Caco-2 (cell line): ENCODE measurements at regions not wholly inside any gene's neighbourhood (a gene's known extent, or its start where the extent isn't known, plus 50 kb on each side); places are given as distances from the start of the nearest gene placed in this dataset.

ENCODE experiments used
- BruUV-seq: library from RNA; stranded (reverse); fragments of 400-500 nt; replicated peaks from 2 replicates; lab custom pipeline; 2021; lab: Mats Ljungman, UMichigan
- CTCF ChIA-PET: fragments of 300-600 bp; sonication (Branson Sonifier 250); formaldehyde crosslinking; loops from one replicate; lab custom pipeline; 2022; ENCODE audit warnings: antibody characterized with exemption; lab: Charles Lee
- POLR2A ChIA-PET: fragments of 300-600 bp; sonication (Branson Sonifier 250); formaldehyde crosslinking; loops from one replicate; lab custom pipeline; 2022; ENCODE audit warnings: antibody characterized with exemption; lab: Charles Lee
- DNase-seq, 2 experiments: peaks; one replicate each; pipeline versions ENCODE4 v3.0.0 to v3.0.0-alpha.2; 2020 to 2022
- H3K27me3 ChIP-seq: replicated peaks from 2 replicates; pipeline ENCODE4 v1.6.0; 2011; ENCODE audit warnings: low read length; ENCODE audit not compliant: control insufficient read depth, insufficient read depth
- H3K36me3 ChIP-seq: 2 replicates; pipeline ENCODE4 v1.5.1; 2011; ENCODE audit warnings: low read length; ENCODE audit not compliant: control insufficient read depth, insufficient read depth
- H3K4me1 ChIP-seq: fragments of 250-450 bp; sonication (Bioruptor Pico); 2 replicates; pipeline ENCODE4 v1.5.1; 2020; ENCODE audit warnings: mild to moderate bottlenecking
- H3K4me3 ChIP-seq: 2 replicates; pipeline ENCODE4 v1.5.1; 2011; ENCODE audit warnings: low read depth, mild to moderate bottlenecking, control low read depth, low read length
- H3K9me3 ChIP-seq: fragments of 250-450 bp; sonication (Bioruptor Pico); 2 replicates; pipeline ENCODE4 v1.5.1; 2020; ENCODE audit warnings: mild to moderate bottlenecking, moderate library complexity
- H3K27ac Mint-ChIP-seq: one replicate; pipeline ENCODE4 v1.8.0; 2022; ENCODE audit warnings: mixed read lengths; ENCODE audit not compliant: unreplicated experiment
- H3K27me3 Mint-ChIP-seq: one replicate; pipeline ENCODE4 v1.8.0; 2022; ENCODE audit warnings: mixed read lengths; ENCODE audit not compliant: insufficient read depth, unreplicated experiment
- H3K36me3 Mint-ChIP-seq: one replicate; pipeline ENCODE4 v1.8.0; 2022; ENCODE audit warnings: mild to moderate bottlenecking, mixed read lengths; ENCODE audit not compliant: insufficient read depth, unreplicated experiment
- H3K4me1 Mint-ChIP-seq: one replicate; pipeline ENCODE4 v1.8.0; 2022; ENCODE audit warnings: low read depth, mixed read lengths; ENCODE audit not compliant: unreplicated experiment
- H3K4me3 Mint-ChIP-seq: one replicate; pipeline ENCODE4 v1.8.0; 2022; ENCODE audit warnings: mild to moderate bottlenecking, moderate library complexity, mixed read lengths; ENCODE audit not compliant: unreplicated experiment
- H3K9me3 Mint-ChIP-seq: one replicate; pipeline ENCODE4 v1.8.0; 2022; ENCODE audit warnings: mixed read lengths; ENCODE audit not compliant: unreplicated experiment
- CTCF ChIP-seq, 2 experiments: fragments of 200-600 bp in 1 of 2; IDR thresholded peaks; 1 replicate in 1 of 2; 2 replicates in 1 of 2; pipeline versions ENCODE4 v1.5.1 to v1.8.0; 2011 to 2022; ENCODE audit warnings: antibody characterized with exemption in 1 of 2, control low read depth in 1 of 2, inconsistent platforms in 1 of 2, low read depth in 1 of 2, low read length in 1 of 2, mild to moderate bottlenecking in 1 of 2, moderate library complexity in 1 of 2; ENCODE audit not compliant: insufficient read depth in 1 of 2, severe bottlenecking in 1 of 2, unreplicated experiment in 1 of 2
- intact Hi-C: fragments of 100-400 bp; cut with micrococcal nuclease; formaldehyde crosslinking; loops from one replicate; pipeline ENCODE4 v1.10.0; 2022; ENCODE audit not compliant: unreplicated experiment

DNA sequence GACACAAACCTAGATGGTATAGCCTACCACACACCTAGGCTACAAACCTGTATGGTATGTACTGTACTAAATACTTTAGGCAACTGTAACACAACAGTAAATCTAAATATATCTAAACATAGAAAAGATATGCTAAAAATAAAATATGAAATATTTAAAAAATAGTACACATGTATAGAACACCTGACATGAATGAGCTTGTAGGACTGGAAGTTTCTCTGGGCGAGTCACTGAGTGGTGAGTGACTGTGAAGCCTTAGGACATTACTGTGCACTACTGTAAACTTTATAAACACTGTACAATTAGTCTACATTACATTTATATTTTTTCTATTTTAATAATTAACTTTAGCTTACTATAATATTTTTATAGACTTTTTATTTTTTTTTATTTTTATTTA lies 1301.3 kb downstream of the FAM181B start:
- peaks cover 1% of the 10 kb centered on the region for H3K27me3 Mint-ChIP-seq

GRCh38 chr11:81424822-81425221 lies 1308.8 kb downstream of the FAM181B start:
- no peaks in the 10 kb centered on the region for H3K27me3 ChIP-seq
- Mint-ChIP-seq H3K4me3 (no peak overlapping the region), H3K27me3 (no peaks in the 10 kb centered on the region), H3K36me3 (no peaks in the 10 kb centered on the region), H3K9me3 (no peaks in the 10 kb centered on the region), H3K27ac (no peak overlapping the region), H3K4me1 (no peaks in the 10 kb centered on the region)
- DNase-seq = no peak
- CTCF ChIA-PET = no interaction called here
- POLR2A ChIA-PET = no interaction called here
- no peak overlapping the region for H3K4me3 ChIP-seq
- no peaks in the 10 kb centered on the region for H3K9me3 ChIP-seq
- no peak for TF ChIP-seq CTCF (IDR thresholded peaks at IDR 0.05; ENCODE audit: insufficient read depth in 1 of 2, low read depth in 1 of 2, low read length in 1 of 2, severe bottlenecking in 1 of 2, unreplicated experiment in 1 of 2)
- intact Hi-C loops = no loop called here
- H3K4me1 ChIP-seq = no peaks in the 10 kb centered on the region
- no peaks in the 10 kb centered on the region for H3K36me3 ChIP-seq
- BruUV-seq = no TSS peak

More for the DNA sequence above, 1301.3 kb downstream of the FAM181B start:
- TF ChIP-seq CTCF (IDR thresholded peaks at IDR 0.05; ENCODE audit: insufficient read depth in 1 of 2, low read depth in 1 of 2, low read length in 1 of 2, severe bottlenecking in 1 of 2, unreplicated experiment in 1 of 2) = no peak
- Histone ChIP-seq H3K9me3 (no peaks in the 10 kb centered on the region), H3K4me1 (no peaks in the 10 kb centered on the region), H3K36me3 (no peaks in the 10 kb centered on the region), H3K4me3 (no peak overlapping the region), H3K27me3 (no peaks in the 10 kb centered on the region)
- ChIA-PET POLR2A (no interaction called here), CTCF (no interaction called here)
- H3K4me3 Mint-ChIP-seq = no peak overlapping the region
- H3K27ac Mint-ChIP-seq = no peak overlapping the region
- DNase-seq = no peak
- H3K4me1 Mint-ChIP-seq = no peaks in the 10 kb centered on the region
- H3K9me3 Mint-ChIP-seq = no peaks in the 10 kb centered on the region
- no TSS peak for BruUV-seq
- no peaks in the 10 kb centered on the region for H3K36me3 Mint-ChIP-seq
- intact Hi-C loops = no loop called here

GRCh38 chr11:81422402-81422801 lies 1311.3 kb downstream of the FAM181B start:
- BruUV-seq = no TSS peak
- H3K27me3 Mint-ChIP-seq = peaks cover 2% of the 10 kb centered on the region

More at GRCh38 chr11:81422402-81422801, 1311.3 kb downstream of the FAM181B start:
- no peak overlapping the region for H3K4me3 Mint-ChIP-seq
- POLR2A ChIA-PET = no interaction called here
- DNase-seq = no peak
- intact Hi-C loops = no loop called here
- Histone ChIP-seq H3K27me3 (no peaks in the 10 kb centered on the region), H3K4me3 (no peak overlapping the region), H3K36me3 (no peaks in the 10 kb centered on the region), H3K4me1 (no peaks in the 10 kb centered on the region), H3K9me3 (no peaks in the 10 kb centered on the region)
- H3K27ac Mint-ChIP-seq = no peak overlapping the region
- H3K4me1 Mint-ChIP-seq = no peaks in the 10 kb centered on the region
- no peaks in the 10 kb centered on the region for H3K36me3 Mint-ChIP-seq
- CTCF ChIA-PET = no interaction called here
- no peaks in the 10 kb centered on the region for H3K9me3 Mint-ChIP-seq
- TF ChIP-seq CTCF (IDR thresholded peaks at IDR 0.05; ENCODE audit: insufficient read depth in 1 of 2, low read depth in 1 of 2, low read length in 1 of 2, severe bottlenecking in 1 of 2, unreplicated experiment in 1 of 2) = no peak
